H1 (cell line): ENCODE measurements at regions not wholly inside any gene's neighbourhood (a gene's known extent, or its start where the extent isn't known, plus 50 kb on each side); places are given as distances from the start of the nearest gene placed in this dataset.

Source experiments
- CTCF ChIA-PET: fragments of 300-600 bp; sonication (Branson Sonifier 250); formaldehyde crosslinking; loops from one replicate; lab custom pipeline; 2021; ENCODE audit not compliant: partially characterized antibody; lab: Charles Lee
- POLR2A ChIA-PET: fragments of 300-600 bp; sonication (Branson Sonifier 250); formaldehyde crosslinking; loops from one replicate; lab custom pipeline; 2021; ENCODE audit warnings: inconsistent platforms; ENCODE audit not compliant: partially characterized antibody; lab: Charles Lee
- DNase-seq, 2 experiments: peaks; one replicate each; pipeline versions ENCODE4 v3.0.0 to v3.0.0-alpha.2; 2010 to 2022; ENCODE audit warnings: low spot score in 2 of 2, low read depth in 1 of 2, mixed read lengths in 1 of 2
- FAIRE-seq: peaks from 2 replicates; lab custom pipeline; 2011; peaks lifted over from hg19 to GRCh38; lab: Jason Lieb, UNC
- H2AFZ ChIP-seq: 2 replicates; pipeline ENCODE4 v1.8.1; 2012; ENCODE audit warnings: low read length, inconsistent platforms
- H2AK5ac ChIP-seq: 2 replicates; pipeline ENCODE4 v1.6.1; 2013; ENCODE audit warnings: low read depth, low read length
- H2BK120ac ChIP-seq: replicated peaks from 2 replicates; pipeline ENCODE3; 2013; ENCODE audit warnings: low read depth, low read length, inconsistent platforms
- H2BK12ac ChIP-seq: 2 replicates; pipeline ENCODE4 v1.6.1; 2013; ENCODE audit warnings: low read depth, low read length
- H2BK15ac ChIP-seq: 2 replicates; pipeline ENCODE4 v1.6.1; 2013; ENCODE audit warnings: low read length
- H2BK20ac ChIP-seq: 2 replicates; pipeline ENCODE4 v1.6.1; 2013; ENCODE audit warnings: low read length
- H2BK5ac ChIP-seq: 2 replicates; pipeline ENCODE4 v1.6.1; 2013; ENCODE audit warnings: low read depth, low read length
- H3K14ac ChIP-seq: 2 replicates; pipeline ENCODE4 v1.6.1; 2013; ENCODE audit warnings: inconsistent platforms; ENCODE audit not compliant: insufficient read length
- H3K18ac ChIP-seq: 2 replicates; pipeline ENCODE4 v1.6.1; 2013; ENCODE audit warnings: low read length; ENCODE audit errors: extremely low read depth
- H3K23ac ChIP-seq: 2 replicates; pipeline ENCODE4 v1.6.1; 2013; ENCODE audit warnings: inconsistent platforms; ENCODE audit not compliant: insufficient read length
- H3K23me2 ChIP-seq: 2 replicates; pipeline ENCODE4 v1.6.1; 2013; ENCODE audit warnings: low read depth, low read length
- H3K27ac ChIP-seq: 2 replicates; pipeline ENCODE4 v1.6.1; 2011; ENCODE audit warnings: low read depth, low read length, inconsistent platforms
- H3K27me3 ChIP-seq, 4 experiments: replicated peaks in 1 of 4; 1 replicate in 1 of 4; 2 replicates in 3 of 4; pipeline versions ENCODE4 v1.6.1 to v1.8.1; 2011 to 2013; ENCODE audit warnings: low read length in 3 of 4, mild to moderate bottlenecking in 3 of 4, inconsistent platforms in 2 of 4, mixed read lengths in 2 of 4, moderate library complexity in 1 of 4; ENCODE audit not compliant: control insufficient read depth in 3 of 4, insufficient read depth in 3 of 4; ENCODE audit errors: extremely low read depth in 1 of 4
- H3K36me3 ChIP-seq, 4 experiments: 2 replicates each; pipeline versions ENCODE4 v1.6.1 to v1.8.1; 2011 to 2013; ENCODE audit warnings: mild to moderate bottlenecking in 4 of 4, low read length in 3 of 4, moderate library complexity in 2 of 4, control low read depth in 1 of 4, inconsistent platforms in 1 of 4; ENCODE audit not compliant: insufficient read depth in 4 of 4, control insufficient read depth in 2 of 4
- H3K4ac ChIP-seq: replicated peaks from 2 replicates; pipeline ENCODE3; 2013; ENCODE audit warnings: low read length, low read depth, mixed read lengths, inconsistent platforms; ENCODE audit not compliant: insufficient read length
- H3K4me1 ChIP-seq, 4 experiments: replicated peaks in 1 of 4; 1 replicate in 1 of 4; 2 replicates in 3 of 4; pipeline versions ENCODE4 v1.6.1 to v1.8.1; 2011 to 2013; ENCODE audit warnings: low read length in 3 of 4, inconsistent platforms in 2 of 4, mixed read lengths in 1 of 4; ENCODE audit not compliant: insufficient read depth in 4 of 4, control insufficient read depth in 3 of 4
- H3K4me2 ChIP-seq, 2 experiments: 2 replicates each; pipeline versions ENCODE4 v1.6.1 to v1.8.1; 2011 to 2013; ENCODE audit warnings: low read depth in 2 of 2, low read length in 2 of 2, control low read depth in 1 of 2, inconsistent platforms in 1 of 2, mild to moderate bottlenecking in 1 of 2; ENCODE audit not compliant: insufficient read depth in 1 of 2
- H3K4me3 ChIP-seq, 4 experiments: fragments of 200-600, 300-600 bp in 1 of 4; sonication (generic), shearing (Covaris generic), sonication (Bioruptor Twin) in 1 of 4; 2 replicates each; pipeline versions ENCODE4 v1.5.1 to v1.8.1; 2011 to 2016; ENCODE audit warnings: low read length in 4 of 4, low read depth in 3 of 4, control low read depth in 2 of 4, inconsistent platforms in 2 of 4, mild to moderate bottlenecking in 2 of 4, mixed read lengths in 1 of 4, moderate library complexity in 1 of 4; ENCODE audit not compliant: insufficient read depth in 2 of 4; ENCODE audit errors: extremely low read depth in 1 of 4
- H3K56ac ChIP-seq: replicated peaks from 2 replicates; pipeline ENCODE3; 2013; ENCODE audit warnings: low read depth, mild to moderate bottlenecking, mixed read lengths, low read length, inconsistent platforms; ENCODE audit not compliant: insufficient read length
- H3K79me1 ChIP-seq: 2 replicates; pipeline ENCODE4 v1.6.1; 2013; ENCODE audit warnings: low read depth, low read length, control low read depth
- H3K79me2 ChIP-seq, 2 experiments: 2 replicates each; pipeline versions ENCODE4 v1.6.1 to v1.8.1; 2012 to 2013; ENCODE audit warnings: low read length in 2 of 2, mild to moderate bottlenecking in 2 of 2, inconsistent platforms in 1 of 2; ENCODE audit not compliant: insufficient read depth in 2 of 2, control insufficient read depth in 1 of 2
- H3K9ac ChIP-seq, 4 experiments: replicated peaks in 1 of 4; 1 replicate in 1 of 4; 2 replicates in 3 of 4; pipeline versions ENCODE4 v1.6.1 to v1.8.1; 2011 to 2013; ENCODE audit warnings: low read depth in 3 of 4, low read length in 3 of 4, control low read depth in 2 of 4, mild to moderate bottlenecking in 2 of 4, moderate library complexity in 2 of 4, inconsistent platforms in 1 of 4; ENCODE audit errors: extremely low read depth in 1 of 4
- H3K9me3 ChIP-seq, 2 experiments: 2 replicates each; pipeline versions ENCODE4 v1.6.1 to v1.8.1; 2012 to 2013; ENCODE audit warnings: mild to moderate bottlenecking in 2 of 2, moderate library complexity in 2 of 2, control low read depth in 1 of 2, inconsistent platforms in 1 of 2, low read depth in 1 of 2, low read length in 1 of 2, mixed read lengths in 1 of 2; ENCODE audit not compliant: insufficient read depth in 2 of 2
- H4K20me1 ChIP-seq, 2 experiments: replicated peaks in 1 of 2; 2 replicates each; pipeline versions ENCODE3 to v1.8.1; 2011 to 2013; ENCODE audit warnings: inconsistent platforms in 2 of 2, low read length in 2 of 2, mild to moderate bottlenecking in 1 of 2; ENCODE audit not compliant: insufficient read depth in 2 of 2, control insufficient read depth in 1 of 2
- H4K5ac ChIP-seq: 2 replicates; pipeline ENCODE4 v1.6.1; 2013; ENCODE audit warnings: low read length, low read depth, mixed read lengths, inconsistent platforms; ENCODE audit not compliant: insufficient read length
- H4K8ac ChIP-seq: 2 replicates; pipeline ENCODE4 v1.8.0; 2013; ENCODE audit warnings: mild to moderate bottlenecking, moderate library complexity, low read length, inconsistent platforms; ENCODE audit not compliant: insufficient read depth; ENCODE audit errors: extremely low read depth
- H4K91ac ChIP-seq: replicated peaks from 2 replicates; pipeline ENCODE3; 2013; ENCODE audit warnings: low read length, mixed read lengths, inconsistent platforms; ENCODE audit not compliant: insufficient read length
- CBX5 ChIP-seq: fragments of 300-800, 300-1000 bp; sonication (generic); IDR thresholded peaks from 2 replicates; pipeline ENCODE4 v1.7.1; 2016; ENCODE audit warnings: antibody characterized with exemption, low read length, low read depth
- CBX8 ChIP-seq: fragments of 300-800, 300-1000 bp; sonication (generic); IDR thresholded peaks from 2 replicates; pipeline ENCODE4 v1.7.1; 2016; ENCODE audit warnings: low read depth, low read length, borderline replicate concordance
- CREB1 ChIP-seq: IDR thresholded peaks from 2 replicates; pipeline ENCODE4 v1.6.1; 2012; ENCODE audit warnings: inconsistent platforms
- CTBP2 ChIP-seq: IDR thresholded peaks from 2 replicates; pipeline ENCODE4 v1.7.0; 2011; ENCODE audit warnings: borderline replicate concordance, mild to moderate bottlenecking, moderate library complexity, mixed read lengths, low read length; ENCODE audit not compliant: insufficient read depth, insufficient read length
- EZH2 ChIP-seq: fragments of 200-600 bp; sonication (generic); IDR thresholded peaks from 2 replicates; pipeline ENCODE4 v1.7.1; 2012; ENCODE audit warnings: low read depth, mild to moderate bottlenecking, moderate library complexity, low read length, inconsistent platforms; ENCODE audit not compliant: severe bottlenecking
- JUN ChIP-seq: IDR thresholded peaks from 2 replicates; pipeline ENCODE4 v1.6.1; 2011; ENCODE audit warnings: low read depth, mild to moderate bottlenecking, improper control_type of control experiment, low read length
- JUND ChIP-seq: IDR thresholded peaks from 2 replicates; pipeline ENCODE4 v1.6.1; 2011; ENCODE audit warnings: mild to moderate bottlenecking, improper control_type of control experiment, low read length
- KDM5A ChIP-seq: fragments of 200-600 bp; IDR thresholded peaks from 2 replicates; pipeline ENCODE4 v1.7.1; 2012; ENCODE audit warnings: mild to moderate bottlenecking, low read length, inconsistent platforms, mixed read lengths
- POLR2A ChIP-seq, 2 experiments: IDR thresholded peaks; 1 replicate in 1 of 2; 2 replicates in 1 of 2; pipeline ENCODE4 v1.6.1; 2011; ENCODE audit warnings: low read depth in 2 of 2, low read length in 2 of 2, mild to moderate bottlenecking in 2 of 2; ENCODE audit errors: control extremely low read depth in 1 of 2
- POLR2AphosphoS5 ChIP-seq: IDR thresholded peaks from 2 replicates; pipeline ENCODE4 v1.6.1; 2011; ENCODE audit warnings: low read depth, low read length
- RNF2 ChIP-seq: fragments of 200-900, 300-1000 bp; sonication (generic); IDR thresholded peaks from 2 replicates; pipeline ENCODE4 v1.7.1; 2016; ENCODE audit warnings: borderline replicate concordance, low read depth, mild to moderate bottlenecking, antibody characterized with exemption, low read length; ENCODE audit not compliant: poor library complexity, severe bottlenecking; ENCODE audit errors: missing control alignments
- SAP30 ChIP-seq: fragments of 300-600 bp; sonication (generic); IDR thresholded peaks from 2 replicates; pipeline ENCODE4 v1.7.1; 2012; ENCODE audit warnings: low read length, moderate library complexity, mild to moderate bottlenecking, inconsistent platforms; ENCODE audit not compliant: insufficient read depth, insufficient replicate concordance
- ZNF274 ChIP-seq: IDR thresholded peaks from 2 replicates; pipeline ENCODE4 v1.7.0; 2012; ENCODE audit warnings: low read length, borderline replicate concordance; ENCODE audit errors: extremely low read depth

- Histone ChIP-seq H3K4ac (no peak overlapping the region), H3K9me3 (no peaks in the 10 kb centered on the region), H3K4me1 (peaks cover 0 to 3% (median 1%) of the 10 kb centered on the region in 4 experiments; a peak in 2 of 7 replicates), H3K9ac (no peak overlapping the region), H2BK12ac (no peak overlapping the region), H3K79me1 (no peaks in the 10 kb centered on the region), H3K36me3 (no peaks in the 10 kb centered on the region), H4K91ac (no peak overlapping the region), H3K18ac (no peak overlapping the region), H4K5ac (no peak overlapping the region), H2BK20ac (no peak overlapping the region), H4K8ac (no peak overlapping the region), H2BK5ac (no peak overlapping the region)
- POLR2A ChIA-PET: no interaction called here
- TF ChIP-seq JUND (no peak), POLR2AphosphoS5 (no peak), CREB1 (no peak), EZH2 (no peak), POLR2A (IDR thresholded peaks at IDR 0.05; ENCODE audit: control extremely low read depth in 1 of 2, low read depth in 2 of 2, low read length in 2 of 2) (no peak), ZNF274 (no peak), CBX8 (no peak), CTBP2 (no peak), JUN (no peak), CBX5 (no peak), KDM5A (no peak), RNF2 (no peak), SAP30 (no peak)
- TF ChIP-seq, all 59 proteins: peak for 0
- no peak overlapping the region for H3K14ac ChIP-seq
- CTCF ChIA-PET: no interaction called here
- no peaks in the 10 kb centered on the region for H3K79me2 ChIP-seq
- no peak for DNase-seq
- no peaks in the 10 kb centered on the region for H4K20me1 ChIP-seq
- no peak overlapping the region for H2AFZ ChIP-seq
- no peak overlapping the region for H3K27ac ChIP-seq
- no peak overlapping the region for H2AK5ac ChIP-seq
- H2BK120ac ChIP-seq: no peak overlapping the region
- H3K56ac ChIP-seq: no peak overlapping the region
- no peak overlapping the region for H3K4me3 ChIP-seq
- no peak overlapping the region for H3K23ac ChIP-seq
- H3K23me2 ChIP-seq: no peaks in the 10 kb centered on the region
- no peaks in the 10 kb centered on the region; a peak in 1 of 7 replicates for H3K27me3 ChIP-seq
- no peak overlapping the region for H3K4me2 ChIP-seq
- no peak overlapping the region for H2BK15ac ChIP-seq
- no peak for FAIRE-seq
These were observed 268.7 kb downstream of the SPRY2 start for GRCh38 chr13:80072231-80072630.
